ENCODE measurements at regions not wholly inside any gene's neighbourhood (a gene's known extent, or its start where the extent isn't known, plus 50 kb on each side); places are given as distances from the start of the nearest gene placed in this dataset.

GRCh38 chr2:67246791-67247190 is 150.3 kb upstream of the ETAA1 start:
- TF ChIP-seq CTCF (IDR thresholded peaks at IDR 0.05; ENCODE audit: borderline replicate concordance, insufficient read depth, low read depth, low read length): no peak
- H3K4me3 ChIP-seq (ENCODE audit: low read depth, low read length): no peak overlapping the region

- no peak for TF ChIP-seq CTCF (IDR thresholded peaks at IDR 0.05; ENCODE audit: borderline replicate concordance, insufficient read depth, low read depth, low read length)
- H3K4me3 ChIP-seq (ENCODE audit: low read depth, low read length): no peak overlapping the region
These were observed 145.4 kb upstream of the ETAA1 start for GRCh38 chr2:67251741-67252140.

DNA sequence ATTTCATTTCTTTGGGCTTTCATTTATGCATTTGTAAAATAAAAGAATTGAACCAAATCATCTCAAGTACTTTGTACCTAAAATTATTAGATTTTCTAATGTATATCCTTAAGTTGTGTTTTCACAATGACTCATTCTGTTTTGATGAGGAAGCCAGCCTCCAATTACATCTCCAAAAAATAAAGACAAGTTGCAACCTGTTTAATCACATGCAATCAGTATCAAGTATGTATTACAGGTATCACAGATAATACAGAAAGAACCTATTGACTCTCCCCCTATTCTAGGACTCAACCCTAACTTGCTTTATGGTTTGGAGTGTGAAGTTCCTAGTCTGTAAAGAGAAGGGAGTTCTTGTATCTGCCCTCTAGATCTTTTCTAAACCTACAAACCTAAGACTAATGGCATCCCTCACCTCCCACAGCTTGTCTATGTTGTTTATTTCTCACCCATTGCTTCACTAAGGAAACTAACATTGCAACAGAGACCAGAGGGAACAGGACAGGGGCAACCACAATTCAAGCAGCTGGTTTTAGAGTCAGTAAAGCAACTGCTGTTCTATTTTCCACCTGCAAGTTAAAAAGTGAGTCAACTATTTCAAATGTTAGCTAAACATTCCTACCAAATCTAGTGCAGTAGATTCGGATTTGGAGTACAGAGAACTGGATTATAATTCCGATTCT is 141.1 kb upstream of the ETAA1 start:
- no peak for TF ChIP-seq CTCF (IDR thresholded peaks at IDR 0.05; ENCODE audit: borderline replicate concordance, insufficient read depth, low read depth, low read length)
- H3K4me3 ChIP-seq (ENCODE audit: low read depth, low read length): no peak overlapping the region

DNA sequence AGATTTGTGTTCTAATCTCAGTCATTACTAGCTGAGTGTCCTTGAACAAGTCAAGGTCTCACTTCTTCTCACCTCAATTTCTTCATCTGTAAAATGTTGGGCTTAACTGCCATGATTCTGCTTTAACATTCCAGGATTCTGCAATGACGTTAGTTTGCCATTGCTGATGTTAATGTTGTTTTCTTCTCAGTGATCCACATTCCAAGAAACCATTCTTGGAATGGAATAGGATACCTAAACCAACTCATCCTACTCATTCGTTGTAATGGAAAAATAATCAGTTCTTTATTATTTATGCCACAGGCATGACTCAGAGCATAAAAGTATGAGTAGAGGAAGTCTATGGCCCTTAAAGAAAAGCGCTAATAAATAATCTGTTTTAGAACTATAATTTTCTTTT is 140.2 kb upstream of the ETAA1 start:
- no peak for TF ChIP-seq CTCF (IDR thresholded peaks at IDR 0.05; ENCODE audit: borderline replicate concordance, insufficient read depth, low read depth, low read length)
- H3K4me3 ChIP-seq (ENCODE audit: low read depth, low read length): no peak overlapping the region

DNA sequence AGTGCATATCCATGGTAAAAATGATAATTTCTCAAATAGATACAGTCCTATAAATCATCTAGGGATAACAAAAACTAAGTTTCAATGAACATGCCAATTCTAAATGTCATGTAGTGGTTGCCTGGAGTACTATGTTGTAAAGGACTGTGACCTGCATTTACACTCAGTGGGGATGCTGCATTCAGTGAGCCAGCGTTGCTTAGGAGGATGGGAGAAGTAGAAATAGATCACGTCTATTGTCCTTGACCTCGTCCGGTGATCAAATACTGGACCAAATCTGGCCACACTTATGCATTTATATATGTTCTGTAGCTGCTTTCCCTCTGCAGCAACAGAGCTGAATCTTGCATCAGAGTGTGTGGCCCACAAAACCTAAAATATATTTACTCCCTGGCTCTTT is 139.0 kb upstream of the ETAA1 start:
- TF ChIP-seq CTCF (IDR thresholded peaks at IDR 0.05; ENCODE audit: borderline replicate concordance, insufficient read depth, low read depth, low read length): no peak
- no peak overlapping the region for H3K4me3 ChIP-seq (ENCODE audit: low read depth, low read length)

GRCh38 chr2:67258831-67259230 is 138.3 kb upstream of the ETAA1 start:
- no peak overlapping the region for H3K4me3 ChIP-seq (ENCODE audit: low read depth, low read length)
- no peak for TF ChIP-seq CTCF (IDR thresholded peaks at IDR 0.05; ENCODE audit: borderline replicate concordance, insufficient read depth, low read depth, low read length)

DNA sequence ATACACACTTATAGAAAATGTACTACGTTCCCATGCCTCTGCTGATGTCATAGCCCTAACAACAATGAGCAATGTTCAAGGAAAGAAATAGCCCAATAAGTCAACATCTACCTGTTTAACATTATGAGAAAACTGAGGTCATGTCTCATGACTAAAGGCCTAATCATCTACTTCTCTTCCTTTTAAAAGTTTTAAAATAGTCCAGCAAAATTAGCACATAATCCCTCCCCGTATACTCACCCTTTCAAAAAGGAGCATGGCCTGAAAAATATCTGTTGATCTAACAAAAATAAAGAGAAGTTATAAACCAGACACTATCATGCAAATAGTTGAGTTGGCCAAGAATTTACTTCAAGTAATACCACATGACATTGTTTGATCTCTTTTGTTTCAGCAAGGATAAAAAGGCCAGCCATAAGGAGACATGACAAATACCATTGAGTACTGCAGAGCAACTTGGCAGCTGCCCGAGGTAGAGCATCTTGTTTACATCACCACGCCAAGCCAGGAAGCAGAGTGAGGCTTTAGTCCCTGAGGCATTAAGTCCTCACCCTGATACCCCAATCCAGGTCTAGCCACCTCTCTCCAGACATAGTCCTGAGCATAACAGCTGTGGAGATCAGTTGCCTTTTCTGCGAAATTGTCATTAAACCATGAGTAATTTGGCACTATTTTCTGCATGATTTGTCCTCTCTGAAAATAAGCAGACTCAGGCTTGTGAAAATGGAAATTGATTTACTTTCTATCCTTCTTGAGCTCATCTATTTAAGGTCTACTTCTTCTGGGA is 137.4 kb upstream of the ETAA1 start:
- no peak for TF ChIP-seq CTCF (IDR thresholded peaks at IDR 0.05; ENCODE audit: borderline replicate concordance, insufficient read depth, low read depth, low read length)

More for the DNA sequence above, 137.4 kb upstream of the ETAA1 start:
- no peak overlapping the region for H3K4me3 ChIP-seq (ENCODE audit: low read depth, low read length)
